GM12865 (cell line): ENCODE measurements at regions not wholly inside any gene's neighbourhood (a gene's known extent, or its start where the extent isn't known, plus 50 kb on each side); places are given as distances from the start of the nearest gene placed in this dataset.
"Not testable (repeated sequence)": the region's sequence is repeated elsewhere in the genome, so short reads cannot be mapped to it uniquely, and the experiment has no call there.

ENCODE experiments used
- DNase-seq: peaks from one replicate; pipeline ENCODE4 v3.0.0; 2010; ENCODE audit warnings: low read depth
- H3K4me3 ChIP-seq: 2 replicates; pipeline ENCODE4 v1.5.1; 2011; ENCODE audit warnings: mild to moderate bottlenecking, low read depth, low read length, control low read depth
- CTCF ChIP-seq: IDR thresholded peaks from 2 replicates; pipeline ENCODE4 v1.5.1; 2011; ENCODE audit warnings: low read length, control low read depth, low read depth, inconsistent platforms; ENCODE audit not compliant: insufficient read depth; ENCODE audit errors: missing control alignments

- no peak overlapping the region for H3K4me3 ChIP-seq
- no peak for TF ChIP-seq CTCF
Observed at GRCh38 chr2:22175003-22175402, 1051.2 kb downstream of the TDRD15 start.

GRCh38 chr2:22185251-22185650, 1061.5 kb downstream of the TDRD15 start:
- TF ChIP-seq CTCF: no peak
- no peak overlapping the region for H3K4me3 ChIP-seq
- DNase-seq: no peak

More at GRCh38 chr2:22175003-22175402, 1051.2 kb downstream of the TDRD15 start:
- no peak for DNase-seq

- DNase-seq, H3K4me3 ChIP-seq: not testable (repeated sequence)
Observed at GRCh38 chr2:22186261-22186828, 1062.6 kb downstream of the TDRD15 start.

GRCh38 chr2:22189893-22190480, 1066.2 kb downstream of the TDRD15 start:
- no peak overlapping the region for H3K4me3 ChIP-seq
- no peak for DNase-seq
- TF ChIP-seq CTCF: no peak

- no peak overlapping the region for H3K4me3 ChIP-seq
- no peak for DNase-seq
- TF ChIP-seq CTCF: no peak
Observed at GRCh38 chr2:22194218-22194617, 1070.5 kb downstream of the TDRD15 start.

- H3K4me3 ChIP-seq: no peak overlapping the region
- TF ChIP-seq CTCF: no peak
- DNase-seq: no peak
Observed at GRCh38 chr2:22196806-22197205, 1073.0 kb downstream of the TDRD15 start.

GRCh38 chr2:22198381-22199283, 1074.9 kb downstream of the TDRD15 start:
- DNase-seq: no peak
- TF ChIP-seq CTCF: no peak
- H3K4me3 ChIP-seq: no peak overlapping the region
